Fibroblast of peridontal ligament (primary cell): ENCODE measurements at regions not wholly inside any gene's neighbourhood (a gene's known extent, or its start where the extent isn't known, plus 50 kb on each side); places are given as distances from the start of the nearest gene placed in this dataset.

ENCODE experiments used
- DNase-seq: peaks from one replicate; pipeline ENCODE4 v3.0.0-alpha.2; 2010; ENCODE audit errors: extremely low read depth

GRCh38 chr1:23615423-23615822, 56.1 kb upstream of the ID3 start:
- DNase-seq: no peak

- DNase-seq: no peak
These were observed 54.8 kb upstream of the ID3 start for GRCh38 chr1:23614032-23614660.

GRCh38 chr1:23613191-23614031, 54.1 kb upstream of the ID3 start:
- no peak for DNase-seq

GRCh38 chr1:23611601-23612327, 52.5 kb upstream of the ID3 start:
- no peak for DNase-seq

GRCh38 chr1:23610677-23611076, 51.4 kb upstream of the ID3 start:
- no peak for DNase-seq

GRCh38 chr1:23609971-23610370, 50.7 kb upstream of the ID3 start:
- no peak for DNase-seq
